ENCODE measurements at regions not wholly inside any gene's neighbourhood (a gene's known extent, or its start where the extent isn't known, plus 50 kb on each side); places are given as distances from the start of the nearest gene placed in this dataset.
A peak's percentile ranks its signal among the peaks of the same experiment; 100 is the strongest.

DNA sequence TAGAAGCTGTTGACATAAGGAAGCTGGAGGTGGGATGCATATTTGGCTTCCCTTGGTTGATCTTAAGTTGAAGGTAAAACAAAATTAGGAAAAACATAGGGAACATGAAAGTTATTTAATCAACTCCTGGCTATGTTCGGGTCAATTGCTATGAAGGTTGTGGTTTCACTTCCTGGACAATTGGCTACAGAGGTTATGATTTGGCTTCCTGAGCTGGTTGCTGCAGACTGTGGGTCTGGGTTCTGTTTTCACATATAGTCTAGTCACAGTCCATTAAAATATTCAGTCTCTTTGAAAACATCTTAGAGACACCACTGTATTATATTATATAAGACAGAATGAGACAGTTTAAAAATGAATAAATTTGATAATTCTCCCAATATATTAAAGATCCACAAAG is 895.2 kb upstream of the USP15 start:
- no peaks in the 10 kb centered on the region for H3K9me3 Mint-ChIP-seq
- CTCF ChIA-PET = no interaction called here
- H3K4me3 Mint-ChIP-seq = no peak overlapping the region
- no peaks in the 10 kb centered on the region for H3K4me1 Mint-ChIP-seq
- no peaks in the 10 kb centered on the region for H3K27me3 Mint-ChIP-seq (ENCODE audit: low read depth)
- ATAC-seq = no peak
- no peaks in the 10 kb centered on the region for H3K36me3 Mint-ChIP-seq
- POLR2A ChIA-PET = no interaction called here
- TF ChIP-seq SP1 (CRISPR knock-in tag; conservative IDR thresholded peaks at IDR 0.05) = no peak
- TF ChIP-seq MXD4 (CRISPR knock-in tag; IDR thresholded peaks at IDR 0.05; ENCODE audit: borderline replicate concordance) = no peak
- TF ChIP-seq RELA (CRISPR knock-in tag; IDR thresholded peaks at IDR 0.05; ENCODE audit: borderline replicate concordance) = no peak
- TF ChIP-seq, protein P1, sequence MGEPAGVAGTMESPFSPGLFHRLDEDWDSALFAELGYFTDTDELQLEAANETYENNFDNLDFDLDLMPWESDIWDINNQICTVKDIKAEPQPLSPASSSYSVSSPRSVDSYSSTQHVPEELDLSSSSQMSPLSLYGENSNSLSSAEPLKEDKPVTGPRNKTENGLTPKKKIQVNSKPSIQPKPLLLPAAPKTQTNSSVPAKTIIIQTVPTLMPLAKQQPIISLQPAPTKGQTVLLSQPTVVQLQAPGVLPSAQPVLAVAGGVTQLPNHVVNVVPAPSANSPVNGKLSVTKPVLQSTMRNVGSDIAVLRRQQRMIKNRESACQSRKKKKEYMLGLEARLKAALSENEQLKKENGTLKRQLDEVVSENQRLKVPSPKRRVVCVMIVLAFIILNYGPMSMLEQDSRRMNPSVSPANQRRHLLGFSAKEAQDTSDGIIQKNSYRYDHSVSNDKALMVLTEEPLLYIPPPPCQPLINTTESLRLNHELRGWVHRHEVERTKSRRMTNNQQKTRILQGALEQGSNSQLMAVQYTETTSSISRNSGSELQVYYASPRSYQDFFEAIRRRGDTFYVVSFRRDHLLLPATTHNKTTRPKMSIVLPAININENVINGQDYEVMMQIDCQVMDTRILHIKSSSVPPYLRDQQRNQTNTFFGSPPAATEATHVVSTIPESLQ (CRISPR knock-in tag; IDR thresholded peaks at IDR 0.05) = no peak
- no peak for TF ChIP-seq NFYB (CRISPR knock-in tag; conservative IDR thresholded peaks at IDR 0.05; ENCODE audit: low read depth)
- TF ChIP-seq, protein P2, sequence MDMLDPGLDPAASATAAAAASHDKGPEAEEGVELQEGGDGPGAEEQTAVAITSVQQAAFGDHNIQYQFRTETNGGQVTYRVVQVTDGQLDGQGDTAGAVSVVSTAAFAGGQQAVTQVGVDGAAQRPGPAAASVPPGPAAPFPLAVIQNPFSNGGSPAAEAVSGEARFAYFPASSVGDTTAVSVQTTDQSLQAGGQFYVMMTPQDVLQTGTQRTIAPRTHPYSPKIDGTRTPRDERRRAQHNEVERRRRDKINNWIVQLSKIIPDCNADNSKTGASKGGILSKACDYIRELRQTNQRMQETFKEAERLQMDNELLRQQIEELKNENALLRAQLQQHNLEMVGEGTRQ (CRISPR knock-in tag; IDR thresholded peaks at IDR 0.05) = no peak
- TF ChIP-seq, protein P3, sequence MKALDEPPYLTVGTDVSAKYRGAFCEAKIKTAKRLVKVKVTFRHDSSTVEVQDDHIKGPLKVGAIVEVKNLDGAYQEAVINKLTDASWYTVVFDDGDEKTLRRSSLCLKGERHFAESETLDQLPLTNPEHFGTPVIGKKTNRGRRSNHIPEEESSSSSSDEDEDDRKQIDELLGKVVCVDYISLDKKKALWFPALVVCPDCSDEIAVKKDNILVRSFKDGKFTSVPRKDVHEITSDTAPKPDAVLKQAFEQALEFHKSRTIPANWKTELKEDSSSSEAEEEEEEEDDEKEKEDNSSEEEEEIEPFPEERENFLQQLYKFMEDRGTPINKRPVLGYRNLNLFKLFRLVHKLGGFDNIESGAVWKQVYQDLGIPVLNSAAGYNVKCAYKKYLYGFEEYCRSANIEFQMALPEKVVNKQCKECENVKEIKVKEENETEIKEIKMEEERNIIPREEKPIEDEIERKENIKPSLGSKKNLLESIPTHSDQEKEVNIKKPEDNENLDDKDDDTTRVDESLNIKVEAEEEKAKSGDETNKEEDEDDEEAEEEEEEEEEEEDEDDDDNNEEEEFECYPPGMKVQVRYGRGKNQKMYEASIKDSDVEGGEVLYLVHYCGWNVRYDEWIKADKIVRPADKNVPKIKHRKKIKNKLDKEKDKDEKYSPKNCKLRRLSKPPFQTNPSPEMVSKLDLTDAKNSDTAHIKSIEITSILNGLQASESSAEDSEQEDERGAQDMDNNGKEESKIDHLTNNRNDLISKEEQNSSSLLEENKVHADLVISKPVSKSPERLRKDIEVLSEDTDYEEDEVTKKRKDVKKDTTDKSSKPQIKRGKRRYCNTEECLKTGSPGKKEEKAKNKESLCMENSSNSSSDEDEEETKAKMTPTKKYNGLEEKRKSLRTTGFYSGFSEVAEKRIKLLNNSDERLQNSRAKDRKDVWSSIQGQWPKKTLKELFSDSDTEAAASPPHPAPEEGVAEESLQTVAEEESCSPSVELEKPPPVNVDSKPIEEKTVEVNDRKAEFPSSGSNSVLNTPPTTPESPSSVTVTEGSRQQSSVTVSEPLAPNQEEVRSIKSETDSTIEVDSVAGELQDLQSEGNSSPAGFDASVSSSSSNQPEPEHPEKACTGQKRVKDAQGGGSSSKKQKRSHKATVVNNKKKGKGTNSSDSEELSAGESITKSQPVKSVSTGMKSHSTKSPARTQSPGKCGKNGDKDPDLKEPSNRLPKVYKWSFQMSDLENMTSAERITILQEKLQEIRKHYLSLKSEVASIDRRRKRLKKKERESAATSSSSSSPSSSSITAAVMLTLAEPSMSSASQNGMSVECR (CRISPR knock-in tag; IDR thresholded peaks at IDR 0.05; ENCODE audit: borderline replicate concordance) = no peak
- TF ChIP-seq, protein P4, sequence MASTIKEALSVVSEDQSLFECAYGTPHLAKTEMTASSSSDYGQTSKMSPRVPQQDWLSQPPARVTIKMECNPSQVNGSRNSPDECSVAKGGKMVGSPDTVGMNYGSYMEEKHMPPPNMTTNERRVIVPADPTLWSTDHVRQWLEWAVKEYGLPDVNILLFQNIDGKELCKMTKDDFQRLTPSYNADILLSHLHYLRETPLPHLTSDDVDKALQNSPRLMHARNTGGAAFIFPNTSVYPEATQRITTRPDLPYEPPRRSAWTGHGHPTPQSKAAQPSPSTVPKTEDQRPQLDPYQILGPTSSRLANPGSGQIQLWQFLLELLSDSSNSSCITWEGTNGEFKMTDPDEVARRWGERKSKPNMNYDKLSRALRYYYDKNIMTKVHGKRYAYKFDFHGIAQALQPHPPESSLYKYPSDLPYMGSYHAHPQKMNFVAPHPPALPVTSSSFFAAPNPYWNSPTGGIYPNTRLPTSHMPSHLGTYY (CRISPR knock-in tag; IDR thresholded peaks at IDR 0.05) = no peak
- no peak for TF ChIP-seq NR2C2 (CRISPR knock-in tag; IDR thresholded peaks at IDR 0.05)
- H3K27ac Mint-ChIP-seq = no peak overlapping the region
- no peak for DNase-seq (ENCODE audit: low spot score)

DNA sequence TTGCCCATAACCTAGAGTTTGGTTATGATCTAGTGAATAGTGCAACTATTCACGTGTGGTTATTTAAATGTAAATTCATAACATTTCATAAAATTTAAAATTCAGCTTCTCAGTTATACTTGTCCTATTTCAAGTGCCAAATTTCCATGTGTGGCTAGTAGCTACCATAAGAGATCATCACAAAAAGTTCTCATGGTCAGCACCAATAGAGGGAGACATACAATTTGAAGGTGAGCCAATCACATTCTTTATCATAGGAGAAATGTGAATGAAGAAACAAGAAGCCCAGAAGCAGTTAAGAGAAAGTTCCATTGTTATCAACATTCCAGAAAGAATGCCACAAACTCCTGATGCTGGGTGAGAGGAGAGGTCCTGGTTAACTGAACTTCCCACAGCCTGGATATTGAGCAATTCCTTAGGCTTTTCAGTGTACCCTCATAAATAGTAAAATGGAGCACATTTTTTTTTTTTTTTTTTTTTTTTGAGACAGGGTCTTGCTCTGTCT is 892.9 kb upstream of the USP15 start:
- H3K27ac Mint-ChIP-seq = no peak overlapping the region
- CTCF ChIA-PET = interaction anchor here (0.7 to 0.9 kb wide), 2 partner anchors 14 to 1872 kb away, joined by 4 read pairs; no protein-coding TSS in a partner anchor
- POLR2A ChIA-PET = no interaction called here
- DNase-seq (ENCODE audit: low spot score) = no peak
- H3K4me1 Mint-ChIP-seq = no peaks in the 10 kb centered on the region
- no peak overlapping the region for H3K4me3 Mint-ChIP-seq
- H3K9me3 Mint-ChIP-seq = no peaks in the 10 kb centered on the region
- TF ChIP-seq TCF7 (CRISPR knock-in tag; IDR thresholded peaks at IDR 0.05; ENCODE audit: low read depth) = no peak
- TF ChIP-seq, protein P5, sequence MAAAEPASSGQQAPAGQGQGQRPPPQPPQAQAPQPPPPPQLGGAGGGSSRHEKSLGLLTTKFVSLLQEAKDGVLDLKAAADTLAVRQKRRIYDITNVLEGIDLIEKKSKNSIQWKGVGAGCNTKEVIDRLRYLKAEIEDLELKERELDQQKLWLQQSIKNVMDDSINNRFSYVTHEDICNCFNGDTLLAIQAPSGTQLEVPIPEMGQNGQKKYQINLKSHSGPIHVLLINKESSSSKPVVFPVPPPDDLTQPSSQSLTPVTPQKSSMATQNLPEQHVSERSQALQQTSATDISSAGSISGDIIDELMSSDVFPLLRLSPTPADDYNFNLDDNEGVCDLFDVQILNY (CRISPR knock-in tag; IDR thresholded peaks at IDR 0.05) = no peak
- TF ChIP-seq MYBL2 (CRISPR knock-in tag; IDR thresholded peaks at IDR 0.05) = no peak
- TF ChIP-seq ZNF317 (CRISPR knock-in tag; IDR thresholded peaks at IDR 0.05; ENCODE audit: borderline replicate concordance, low read depth) = no peak
- no peak for TF ChIP-seq SP1 (CRISPR knock-in tag; conservative IDR thresholded peaks at IDR 0.05)
- no peaks in the 10 kb centered on the region for H3K27me3 Mint-ChIP-seq (ENCODE audit: low read depth)
- no peaks in the 10 kb centered on the region for H3K36me3 Mint-ChIP-seq
- ATAC-seq = peak; percentile 50
